Common myeloid progenitor, CD34-positive (primary cell): ENCODE measurements at regions not wholly inside any gene's neighbourhood (a gene's known extent, or its start where the extent isn't known, plus 50 kb on each side); places are given as distances from the start of the nearest gene placed in this dataset.

Source experiments
- CTCF ChIA-PET: fragments of 350-600 bp; sonication (Branson Sonifier 250); formaldehyde crosslinking; loops from one replicate; lab custom pipeline; 2021; ENCODE audit warnings: antibody characterized with exemption; lab: Charles Lee
- POLR2A ChIA-PET: fragments of 350-600 bp; sonication (Branson Sonifier 250); formaldehyde crosslinking; loops from one replicate; lab custom pipeline; 2021; ENCODE audit warnings: antibody characterized with exemption; lab: Charles Lee
- DNase-seq, 3 donors: peaks; one replicate each; pipeline versions ENCODE4 v3.0.0 to v3.0.0-alpha.2; 2013
- H3K27ac ChIP-seq, 2 experiments: 1 replicate in 1 of 2; 2 replicates in 1 of 2; pipeline ENCODE4 v1.7.0; 2013; ENCODE audit warnings: inconsistent platforms in 2 of 2, low read length in 2 of 2, mild to moderate bottlenecking in 2 of 2, low read depth in 1 of 2, moderate library complexity in 1 of 2; ENCODE audit not compliant: severe bottlenecking in 2 of 2, insufficient read depth in 1 of 2, poor library complexity in 1 of 2
- H3K27me3 ChIP-seq, 5 experiments: replicated peaks in 2 of 5; 1 replicate in 3 of 5; 2 replicates in 2 of 5; pipeline versions ENCODE4 v1.6.1 to v1.7.0; 2013; ENCODE audit warnings: low read length in 4 of 5, mild to moderate bottlenecking in 2 of 5, moderate library complexity in 2 of 5, inconsistent platforms in 1 of 5; ENCODE audit not compliant: insufficient read depth in 5 of 5, control insufficient read depth in 4 of 5
- H3K36me3 ChIP-seq, 4 experiments: 1 replicate in 2 of 4; 2 replicates in 2 of 4; pipeline versions ENCODE4 v1.6.1 to v1.7.0; 2013; ENCODE audit warnings: low read length in 3 of 4, control low read depth in 1 of 4, mild to moderate bottlenecking in 1 of 4; ENCODE audit not compliant: control insufficient read depth in 4 of 4, insufficient read depth in 4 of 4
- H3K4me1 ChIP-seq, 4 experiments: 1 replicate in 3 of 4; 2 replicates in 1 of 4; pipeline versions ENCODE4 v1.6.1 to v1.7.1; 2013; ENCODE audit warnings: low read length in 3 of 4, mild to moderate bottlenecking in 3 of 4, control low read depth in 1 of 4, inconsistent platforms in 1 of 4, moderate library complexity in 1 of 4; ENCODE audit not compliant: control insufficient read depth in 4 of 4, insufficient read depth in 4 of 4; ENCODE audit errors: control extremely low read depth in 1 of 4
- H3K4me3 ChIP-seq, 7 experiments: 1 replicate in 4 of 7; 2 replicates in 3 of 7; pipeline versions ENCODE4 v1.5.1 to v1.7.0; 2013; ENCODE audit warnings: mild to moderate bottlenecking in 7 of 7, low read length in 6 of 7, moderate library complexity in 6 of 7, inconsistent platforms in 2 of 7, low read depth in 2 of 7, control low read depth in 1 of 7; ENCODE audit not compliant: insufficient read depth in 4 of 7, control insufficient read depth in 1 of 7; ENCODE audit errors: extremely low read depth in 1 of 7
- H3K9me3 ChIP-seq, 5 experiments: 1 replicate in 4 of 5; 2 replicates in 1 of 5; pipeline versions ENCODE4 v1.6.1 to v1.7.1; 2013; ENCODE audit warnings: low read length in 4 of 5, mild to moderate bottlenecking in 2 of 5, inconsistent platforms in 1 of 5, low read depth in 1 of 5, moderate library complexity in 1 of 5; ENCODE audit not compliant: control insufficient read depth in 4 of 5, insufficient read depth in 2 of 5; ENCODE audit errors: control extremely low read depth in 1 of 5
- WGBS: methylation state at CpG from one replicate; pipeline ENCODE4 v1.1.5; 2013; ENCODE audit not compliant: insufficient coverage; 5-methylcytosine and 5-hydroxymethylcytosine counted together

DNA sequence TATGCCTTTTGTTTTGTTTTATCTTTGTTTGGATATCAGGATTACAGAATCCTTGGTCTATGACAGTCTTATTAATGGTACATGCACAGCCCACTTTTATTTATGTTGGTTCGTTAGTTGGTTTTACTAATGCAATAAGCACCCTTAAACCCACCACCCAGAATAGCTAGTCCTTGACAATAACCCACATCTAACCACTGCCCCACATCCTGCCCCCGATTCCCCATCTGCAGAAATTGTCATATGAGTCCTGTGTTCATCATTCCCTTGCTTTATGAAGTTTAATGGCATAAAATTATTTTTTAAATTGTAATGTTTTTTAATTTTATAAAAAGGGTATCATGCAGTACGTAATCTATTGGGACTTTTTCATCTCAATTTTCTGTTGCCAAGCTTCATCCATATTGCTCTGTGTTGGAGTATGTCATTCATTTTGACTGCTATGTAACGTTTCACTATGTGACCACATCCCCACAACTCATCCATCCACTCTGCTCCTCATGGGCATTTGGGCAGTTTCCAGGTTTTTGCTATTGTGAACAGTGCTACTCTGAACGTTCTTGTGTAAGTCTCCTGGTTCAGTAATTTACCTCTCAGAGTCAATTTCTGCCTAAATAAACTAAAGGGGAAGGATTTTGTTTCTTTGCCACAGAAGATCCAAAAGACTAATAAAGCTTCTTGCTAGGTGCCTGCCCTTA is 150.4 kb downstream of the MRPL14 start:
- Histone ChIP-seq H3K9me3 (peaks cover 0 to 11% (median 8%) of the 10 kb centered on the region in 5 experiments), H3K4me3 (no peak overlapping the region), H3K27me3 (peaks cover 0 to 2% (median 0%) of the 10 kb centered on the region in 5 experiments), H3K4me1 (peaks cover 0 to 21% (median 6%) of the 10 kb centered on the region in 4 experiments), H3K27ac (no peak overlapping the region), H3K36me3 (no peaks in the 10 kb centered on the region)
- WGBS: no CpG with 5 or more reads among the region's 5 CpGs
- CTCF ChIA-PET: interaction anchor here (0.7 to 1.4 kb wide), 4 partner anchors 9 to 25 kb away, joined by 3 to 4 read pairs (median 3); no protein-coding TSS in a partner anchor
- DNase-seq: no peak
- POLR2A ChIA-PET: interaction anchor here (1.2 kb wide), 1 partner anchor 33 kb away, joined by 3 read pairs; no protein-coding TSS in a partner anchor

DNA sequence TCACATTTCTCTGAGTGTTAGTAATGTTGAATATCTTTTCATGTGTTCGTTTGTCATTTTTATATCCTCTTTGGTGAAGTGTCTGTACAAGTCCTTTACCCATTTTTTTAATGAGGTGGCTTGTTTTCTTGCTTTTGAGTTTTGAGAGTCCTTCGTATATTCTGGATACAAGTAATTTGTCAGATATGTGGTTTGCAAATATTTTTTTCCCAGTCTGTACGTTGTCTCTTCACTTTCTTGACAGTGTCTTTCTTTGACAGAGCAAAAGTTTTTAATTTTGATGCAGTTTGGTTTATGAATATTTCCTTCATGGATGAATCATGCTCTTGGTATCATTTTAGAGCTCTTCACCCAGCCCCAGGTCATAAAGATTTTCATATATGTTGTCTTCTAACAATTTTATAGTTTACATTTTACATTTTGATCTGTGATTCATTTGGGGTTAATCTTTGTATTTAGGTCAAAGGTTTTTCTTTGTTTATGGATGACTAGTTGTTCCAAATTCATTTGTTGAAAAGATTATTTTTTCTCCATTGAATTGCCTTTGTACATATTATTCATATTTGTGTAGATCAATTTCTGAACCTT is 152.5 kb downstream of the MRPL14 start:
- 100% methylated on average over 1 of the region's 3 CpGs for WGBS
- H3K4me3 ChIP-seq: no peak overlapping the region
- peaks cover 0 to 11% (median 8%) of the 10 kb centered on the region in 5 experiments for H3K9me3 ChIP-seq
- CTCF ChIA-PET: no interaction called here
- POLR2A ChIA-PET: no interaction called here
- H3K36me3 ChIP-seq: no peaks in the 10 kb centered on the region
- no peak overlapping the region for H3K27ac ChIP-seq
- DNase-seq: no peak
- peaks cover 0 to 23% (median 6%) of the 10 kb centered on the region in 4 experiments for H3K4me1 ChIP-seq
- peaks cover 0 to 2% (median 0%) of the 10 kb centered on the region in 5 experiments for H3K27me3 ChIP-seq

DNA sequence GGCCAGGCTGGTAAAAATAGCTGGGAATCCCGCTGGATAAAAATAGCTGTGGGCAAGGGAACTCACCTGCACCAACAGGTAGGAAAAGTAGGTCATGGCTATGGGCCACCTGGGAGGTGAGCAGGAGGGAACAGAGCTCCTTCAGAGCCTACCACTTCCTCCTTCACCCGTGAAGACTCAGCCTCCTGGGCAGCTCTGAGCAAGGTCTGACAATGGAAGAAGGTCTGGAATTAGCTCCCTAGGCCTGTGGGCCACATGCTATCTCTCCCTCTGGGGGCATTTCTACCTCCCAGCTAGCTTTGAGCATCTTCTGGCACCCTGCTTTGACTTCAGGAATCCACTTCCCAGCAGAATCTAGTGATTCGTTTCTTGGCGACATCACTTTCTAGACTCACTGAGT is 153.9 kb downstream of the MRPL14 start:
- no peak for DNase-seq
- no peak overlapping the region for H3K4me3 ChIP-seq
- no peak overlapping the region for H3K27ac ChIP-seq
- ChIA-PET POLR2A (no interaction called here), CTCF (interaction anchor here (0.8 to 3.4 kb wide), 5 partner anchors 8 to 32 kb away, joined by 3 to 9 read pairs (median 6); no protein-coding TSS in a partner anchor)
- H3K9me3 ChIP-seq: peaks cover 0 to 11% (median 8%) of the 10 kb centered on the region in 5 experiments
- peaks cover 0 to 2% (median 0%) of the 10 kb centered on the region in 5 experiments for H3K27me3 ChIP-seq
- H3K4me1 ChIP-seq: peaks cover 0 to 29% (median 7%) of the 10 kb centered on the region in 4 experiments
- WGBS: 100% methylated on average over 1 of the region's 4 CpGs
- no peaks in the 10 kb centered on the region for H3K36me3 ChIP-seq

DNA sequence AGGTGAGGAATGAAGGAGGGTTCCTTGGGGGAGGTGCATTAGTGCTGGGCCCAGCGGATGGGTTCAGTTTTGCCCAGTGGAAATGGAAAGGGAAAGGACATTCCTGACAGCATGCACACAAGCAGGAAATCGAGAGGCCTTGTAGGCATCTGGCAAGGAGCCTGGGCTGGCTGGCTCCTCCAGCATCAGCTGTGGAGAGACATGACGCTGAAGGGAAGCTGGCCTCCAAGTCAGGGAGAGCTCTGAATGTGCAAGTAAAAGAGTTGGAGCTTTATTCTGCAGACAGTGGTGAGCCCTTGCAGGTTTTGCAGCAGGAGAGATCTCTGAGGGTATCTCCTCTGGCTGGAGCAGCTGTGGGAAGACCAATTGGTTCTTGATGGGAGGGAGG is 154.3 kb downstream of the MRPL14 start:
- ChIA-PET POLR2A (interaction anchor here (0.5 kb wide), 1 partner anchor 43 kb away, joined by 3 read pairs; no protein-coding TSS in a partner anchor), CTCF (interaction anchor here (0.8 to 3.4 kb wide), 5 partner anchors 9 to 32 kb away, joined by 3 to 9 read pairs (median 6); no protein-coding TSS in a partner anchor)
- H3K27me3 ChIP-seq: peaks cover 0 to 2% (median 0%) of the 10 kb centered on the region in 5 experiments
- peaks cover 0 to 29% (median 7%) of the 10 kb centered on the region in 4 experiments for H3K4me1 ChIP-seq
- 36% methylated on average over 3 of the region's 3 CpGs for WGBS
- peaks cover 0 to 11% (median 8%) of the 10 kb centered on the region in 5 experiments for H3K9me3 ChIP-seq
- no peak overlapping the region for H3K4me3 ChIP-seq
- no peak overlapping the region for H3K27ac ChIP-seq
- H3K36me3 ChIP-seq: no peaks in the 10 kb centered on the region
- DNase-seq: no peak

DNA sequence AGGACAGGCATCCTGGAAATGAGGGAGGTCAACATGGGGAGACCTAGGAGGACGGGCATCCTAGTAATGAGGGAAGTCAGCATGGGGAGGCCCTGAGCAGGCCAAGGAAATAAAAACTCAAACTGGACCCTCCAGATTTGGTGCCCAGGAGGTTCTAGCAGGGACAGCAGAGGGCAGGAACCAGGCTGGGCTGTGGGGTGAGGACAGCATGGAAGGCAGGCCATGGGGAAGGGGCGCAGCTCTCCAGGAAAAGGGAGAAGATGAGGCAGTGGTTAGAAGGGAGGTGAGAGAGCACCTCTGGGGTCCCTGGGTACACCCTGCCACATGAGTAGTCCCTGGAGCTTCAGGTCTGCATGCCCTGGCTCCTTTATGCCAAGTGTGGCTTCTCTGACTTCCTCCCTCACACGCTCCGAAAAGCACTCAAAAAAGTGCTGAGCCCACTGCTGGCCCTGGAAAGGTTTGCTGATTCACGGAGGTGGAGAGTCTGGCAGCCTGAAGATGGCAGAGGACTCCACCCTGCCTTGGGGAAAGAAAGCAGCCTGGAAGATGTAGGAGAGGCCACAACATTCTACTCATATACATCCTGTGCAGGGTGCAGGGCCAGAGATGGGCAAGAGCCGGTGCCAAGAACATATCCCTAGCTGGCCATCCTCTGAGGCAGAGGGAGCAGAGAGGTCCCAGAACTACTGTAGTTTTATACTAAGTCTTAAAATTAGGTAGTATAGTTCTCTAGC is 154.9 kb downstream of the MRPL14 start:
- Histone ChIP-seq H3K27me3 (peaks cover 0 to 2% (median 0%) of the 10 kb centered on the region in 5 experiments), H3K4me3 (no peak overlapping the region), H3K4me1 (peaks cover 0 to 23% (median 3%) of the 10 kb centered on the region in 4 experiments), H3K36me3 (no peaks in the 10 kb centered on the region), H3K27ac (peak overlapping the region in 1 of 2 experiments; percentile 63), H3K9me3 (peaks cover 0 to 11% (median 8%) of the 10 kb centered on the region in 5 experiments)
- 53% methylated on average over 5 of the region's 6 CpGs for WGBS
- POLR2A ChIA-PET: interaction anchor here (0.5 kb wide), 1 partner anchor 43 kb away, joined by 3 read pairs; no protein-coding TSS in a partner anchor
- DNase-seq: peak; percentile 31 to 49 (median 49)
- CTCF ChIA-PET: interaction anchor here (0.6 to 3.4 kb wide), 9 partner anchors 9 to 248 kb away, joined by 3 to 9 read pairs (median 4); no protein-coding TSS in a partner anchor

DNA sequence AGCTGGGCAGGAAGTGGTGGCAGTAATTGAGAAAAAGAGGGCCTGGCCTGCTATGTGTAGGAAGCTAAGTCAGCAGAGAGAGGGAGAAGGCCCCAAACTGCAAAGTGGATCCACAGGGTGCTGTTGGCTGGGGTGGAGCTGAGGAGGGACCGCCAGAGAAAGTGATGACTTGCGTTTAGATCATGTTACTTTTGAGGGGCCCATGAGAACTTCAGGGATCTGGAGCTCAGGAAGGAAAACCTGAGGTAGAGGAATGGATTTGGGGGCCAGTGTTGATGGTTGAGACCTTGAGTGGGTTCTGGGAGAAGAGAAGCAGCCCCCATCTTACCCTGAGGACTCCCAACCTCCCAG is 155.5 kb downstream of the MRPL14 start:
- H3K4me1 ChIP-seq: peaks cover 0 to 21% (median under 1%) of the 10 kb centered on the region in 4 experiments
- WGBS: 89% methylated on average over 2 of the region's 2 CpGs
- no peak overlapping the region for H3K4me3 ChIP-seq
- ChIA-PET POLR2A (no interaction called here), CTCF (interaction anchor here (0.6 to 3.4 kb wide), 6 partner anchors 17 to 247 kb away, joined by 3 to 9 read pairs (median 3); no protein-coding TSS in a partner anchor)
- peak overlapping the region in 1 of 2 experiments; percentile 63 for H3K27ac ChIP-seq
- no peak for DNase-seq
- peaks cover 0 to 2% (median 0%) of the 10 kb centered on the region in 5 experiments for H3K27me3 ChIP-seq
- H3K9me3 ChIP-seq: peaks cover 0 to 11% (median 8%) of the 10 kb centered on the region in 5 experiments
- no peaks in the 10 kb centered on the region for H3K36me3 ChIP-seq
